GM12873 (cell line): ENCODE measurements at regions not wholly inside any gene's neighbourhood (a gene's known extent, or its start where the extent isn't known, plus 50 kb on each side); places are given as distances from the start of the nearest gene placed in this dataset.
A peak's percentile ranks its signal among the peaks of the same experiment; 100 is the strongest.

Experiments
- TF ChIP-seq, protein P1 (sequence below): IDR thresholded peaks from 2 replicates; pipeline ENCODE4 v1.5.1; 2012; ENCODE audit warnings: low read depth, mild to moderate bottlenecking, moderate library complexity, low read length, control low read depth; ENCODE audit not compliant: insufficient read depth; ENCODE audit errors: missing control alignments

DNA sequence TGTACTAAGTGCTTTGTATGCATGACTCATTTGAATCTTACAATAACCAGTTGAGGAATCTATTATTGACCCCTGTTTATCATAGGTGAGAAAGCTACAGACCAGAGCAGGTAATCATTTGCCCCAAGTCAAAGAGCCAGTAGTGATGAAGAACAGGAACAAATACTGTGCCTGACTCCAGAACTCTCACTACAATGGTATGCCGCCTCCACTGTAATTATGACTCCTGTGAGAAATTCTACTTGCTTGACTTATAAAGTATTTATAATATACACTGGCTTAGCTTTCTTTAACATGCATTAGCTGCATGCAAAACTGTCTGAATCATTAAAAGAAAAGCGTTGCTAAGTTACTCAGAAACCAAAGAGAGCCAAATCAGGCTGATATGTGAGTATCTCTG is 92.6 kb downstream of the ZNF281 start:
- TF ChIP-seq, protein P1, sequence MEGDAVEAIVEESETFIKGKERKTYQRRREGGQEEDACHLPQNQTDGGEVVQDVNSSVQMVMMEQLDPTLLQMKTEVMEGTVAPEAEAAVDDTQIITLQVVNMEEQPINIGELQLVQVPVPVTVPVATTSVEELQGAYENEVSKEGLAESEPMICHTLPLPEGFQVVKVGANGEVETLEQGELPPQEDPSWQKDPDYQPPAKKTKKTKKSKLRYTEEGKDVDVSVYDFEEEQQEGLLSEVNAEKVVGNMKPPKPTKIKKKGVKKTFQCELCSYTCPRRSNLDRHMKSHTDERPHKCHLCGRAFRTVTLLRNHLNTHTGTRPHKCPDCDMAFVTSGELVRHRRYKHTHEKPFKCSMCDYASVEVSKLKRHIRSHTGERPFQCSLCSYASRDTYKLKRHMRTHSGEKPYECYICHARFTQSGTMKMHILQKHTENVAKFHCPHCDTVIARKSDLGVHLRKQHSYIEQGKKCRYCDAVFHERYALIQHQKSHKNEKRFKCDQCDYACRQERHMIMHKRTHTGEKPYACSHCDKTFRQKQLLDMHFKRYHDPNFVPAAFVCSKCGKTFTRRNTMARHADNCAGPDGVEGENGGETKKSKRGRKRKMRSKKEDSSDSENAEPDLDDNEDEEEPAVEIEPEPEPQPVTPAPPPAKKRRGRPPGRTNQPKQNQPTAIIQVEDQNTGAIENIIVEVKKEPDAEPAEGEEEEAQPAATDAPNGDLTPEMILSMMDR = no peak

DNA sequence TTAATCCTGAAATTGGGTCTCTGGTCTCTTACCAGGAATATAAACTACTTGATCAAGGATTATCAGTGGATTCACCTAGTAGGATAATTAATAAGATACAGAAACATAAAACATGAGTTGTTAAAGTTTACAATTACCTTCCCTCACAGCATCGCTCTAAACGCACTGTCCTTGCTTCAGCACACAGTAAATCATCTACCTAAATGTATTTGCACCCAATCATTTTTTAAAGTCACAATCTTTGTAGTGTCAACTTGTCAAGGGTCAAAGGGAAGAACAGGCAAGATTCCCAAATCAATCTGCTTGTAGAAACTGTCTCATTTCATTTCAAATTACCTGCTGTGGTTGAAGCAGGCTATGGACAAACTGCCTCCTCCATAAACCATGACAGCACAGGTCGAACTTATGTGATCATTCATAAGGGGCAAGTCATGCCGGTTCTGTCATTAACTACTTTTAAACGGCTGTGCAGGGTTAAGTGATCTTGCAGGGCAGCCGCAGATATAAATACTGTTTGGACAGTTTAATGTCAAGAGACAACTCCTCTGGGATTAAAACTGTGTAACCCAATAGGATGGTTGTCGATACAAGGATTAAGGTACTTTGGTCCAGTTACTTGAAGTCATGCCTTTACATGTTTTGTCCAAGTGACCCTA is 93.6 kb downstream of the ZNF281 start:
- TF ChIP-seq, protein P1 = no peak

DNA sequence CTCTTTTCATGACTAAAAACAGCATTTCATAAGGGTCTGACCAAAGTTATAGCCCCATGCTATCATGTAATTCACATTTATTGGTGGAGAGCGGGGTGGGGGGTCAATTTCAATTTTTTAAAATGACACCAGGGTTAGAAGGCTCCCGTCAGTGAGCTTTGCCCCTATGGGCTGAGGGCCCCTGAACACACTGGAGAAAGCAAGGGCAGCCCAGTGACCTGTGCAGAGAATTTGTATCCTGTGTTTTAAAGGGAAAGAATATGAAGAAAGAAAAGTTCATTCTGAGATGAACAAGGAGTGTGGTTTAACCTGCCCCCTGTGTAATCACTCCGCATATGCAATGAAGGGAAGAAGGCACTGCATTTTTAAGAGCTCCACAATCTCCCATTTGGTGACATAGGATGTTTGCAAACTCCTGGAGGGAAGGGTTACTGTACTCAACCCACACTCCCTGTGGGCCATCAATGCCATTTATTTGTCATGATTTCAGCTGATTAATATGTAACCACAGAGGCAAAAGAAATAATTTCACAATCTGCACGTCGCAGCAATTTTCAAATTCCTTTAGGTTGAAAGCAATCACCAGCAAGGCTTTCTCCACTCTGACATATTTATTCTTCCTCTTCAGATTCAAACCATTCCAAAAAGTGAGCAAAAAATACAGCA is 95.6 kb downstream of the ZNF281 start:
- TF ChIP-seq, protein P1 = no peak

DNA sequence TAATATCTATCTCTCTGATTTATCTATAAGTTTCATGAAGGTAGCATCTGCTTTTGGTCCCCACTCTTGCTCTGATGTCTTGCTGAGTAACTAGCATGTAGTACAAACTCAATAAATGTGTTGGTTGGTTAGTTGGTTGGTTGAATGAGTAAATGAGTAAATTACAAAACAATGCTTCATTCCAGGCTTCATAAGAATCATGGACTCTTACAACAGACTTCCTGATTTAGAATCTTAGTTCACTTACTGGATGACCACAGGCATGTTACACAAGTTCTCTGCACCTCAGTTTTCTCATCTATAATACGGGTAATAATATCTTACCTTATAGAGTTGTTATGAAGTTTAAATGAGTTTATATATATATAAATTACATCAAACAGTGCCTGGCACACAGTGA is 98.6 kb downstream of the ZNF281 start:
- TF ChIP-seq, protein P1 = no peak

DNA sequence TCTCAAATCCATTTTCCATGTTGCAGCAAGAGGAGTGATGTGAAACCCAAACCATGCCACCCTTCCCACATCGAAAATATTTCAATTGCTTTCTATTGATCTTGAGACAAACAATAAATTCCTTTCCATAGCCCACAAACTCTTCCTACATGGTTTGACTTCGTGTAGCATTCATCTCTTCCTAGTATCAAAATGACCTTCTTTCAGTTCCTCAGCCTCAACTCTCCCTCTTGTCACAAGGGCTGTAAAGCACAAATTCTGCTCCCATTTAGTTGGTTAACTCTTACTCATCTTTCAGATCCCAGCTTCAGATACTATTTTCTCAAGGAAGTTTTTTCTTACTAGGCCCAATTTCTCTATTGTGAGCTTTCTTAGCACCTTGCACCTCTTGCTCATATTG is 99.0 kb downstream of the ZNF281 start:
- TF ChIP-seq, protein P1 = no peak

DNA sequence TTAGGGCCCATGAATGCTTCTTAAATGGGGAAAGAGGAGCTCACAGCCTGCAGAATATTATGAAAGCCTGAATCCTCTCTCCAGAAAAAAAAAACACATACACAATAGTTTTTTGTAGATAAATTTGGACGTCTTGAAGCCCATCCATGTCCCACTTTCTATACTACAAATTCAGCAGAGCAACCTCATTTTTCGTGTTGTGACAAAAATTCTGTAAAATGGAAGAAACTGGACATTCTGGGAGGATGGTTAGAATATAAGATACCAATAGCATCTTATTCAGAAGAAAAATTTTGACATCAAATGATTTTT is 102.1 kb downstream of the ZNF281 start:
- TF ChIP-seq, protein P1 = no peak

DNA sequence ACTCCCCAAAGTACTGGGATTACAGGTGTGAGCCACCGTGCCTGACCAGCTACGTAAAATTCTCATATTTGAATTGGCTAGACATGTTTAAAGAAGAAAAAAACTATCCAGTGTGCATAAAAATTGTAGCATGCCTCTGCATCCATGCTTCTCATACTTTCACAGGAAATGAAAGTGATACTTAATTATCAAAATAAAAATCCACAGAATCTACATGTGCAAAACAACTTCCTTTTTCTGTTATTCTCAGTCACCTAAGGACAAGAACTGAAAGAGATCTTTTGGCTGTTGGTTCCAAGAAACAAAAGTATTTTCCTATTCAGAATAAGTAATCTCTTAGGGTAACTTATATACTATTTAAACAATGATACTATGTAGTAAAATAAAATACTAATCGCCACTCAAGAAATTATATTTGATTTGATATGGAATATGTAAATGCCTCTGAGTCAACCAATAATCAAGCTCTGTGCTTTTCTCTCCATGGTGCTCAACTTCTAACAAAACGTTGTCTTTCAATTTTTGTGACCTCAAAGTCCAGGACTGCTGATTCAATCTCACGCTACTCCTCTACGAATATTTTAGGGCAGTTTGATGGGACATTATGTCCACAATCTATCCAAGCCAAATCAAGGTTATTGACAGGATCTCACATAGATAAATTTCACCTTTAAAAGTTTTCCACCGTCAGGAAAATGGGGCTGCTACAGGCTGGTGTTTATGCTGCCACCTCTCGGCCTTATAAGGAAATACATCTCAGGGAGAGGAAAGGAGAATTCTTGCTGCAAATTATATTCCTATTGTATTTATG is 102.7 kb downstream of the ZNF281 start:
- TF ChIP-seq, protein P1 = peak; percentile 76
